Prostate gland (tissue), 2 donors: ENCODE measurements at regions not wholly inside any gene's neighbourhood (a gene's known extent, or its start where the extent isn't known, plus 50 kb on each side); places are given as distances from the start of the nearest gene placed in this dataset.

Experiments
- CTCF ChIP-seq, 4 experiments: fragments of 200-600 bp in 2 of 4; fragments of 450-650 bp in 2 of 4; sonication (generic) in 2 of 4; IDR thresholded peaks; 1 replicate in 3 of 4; 2 replicates in 1 of 4; pipeline ENCODE4 v1.5.1; 2016 to 2019; ENCODE audit warnings: antibody characterized with exemption in 4 of 4, mild to moderate bottlenecking in 2 of 4, moderate library complexity in 2 of 4
- POLR2A ChIP-seq: fragments of 450-650 bp; IDR thresholded peaks from one replicate; pipeline ENCODE4 v1.6.1; 2016; ENCODE audit warnings: antibody characterized with exemption, mild to moderate bottlenecking
- POLR2AphosphoS5 ChIP-seq: sonication (generic); formaldehyde crosslinking; IDR thresholded peaks from one replicate; pipeline ENCODE4 v1.6.1; 2017; ENCODE audit warnings: antibody characterized with exemption

- no peak for TF ChIP-seq CTCF (IDR thresholded peaks at IDR 0.05)
- TF ChIP-seq POLR2A, result no peak
- TF ChIP-seq POLR2AphosphoS5, result no peak
Measured at GRCh38 chr5:63878788-63879187, 83.5 kb downstream of the HTR1A start.
